ENCODE measurements at regions not wholly inside any gene's neighbourhood (a gene's known extent, or its start where the extent isn't known, plus 50 kb on each side); places are given as distances from the start of the nearest gene placed in this dataset.

DNA sequence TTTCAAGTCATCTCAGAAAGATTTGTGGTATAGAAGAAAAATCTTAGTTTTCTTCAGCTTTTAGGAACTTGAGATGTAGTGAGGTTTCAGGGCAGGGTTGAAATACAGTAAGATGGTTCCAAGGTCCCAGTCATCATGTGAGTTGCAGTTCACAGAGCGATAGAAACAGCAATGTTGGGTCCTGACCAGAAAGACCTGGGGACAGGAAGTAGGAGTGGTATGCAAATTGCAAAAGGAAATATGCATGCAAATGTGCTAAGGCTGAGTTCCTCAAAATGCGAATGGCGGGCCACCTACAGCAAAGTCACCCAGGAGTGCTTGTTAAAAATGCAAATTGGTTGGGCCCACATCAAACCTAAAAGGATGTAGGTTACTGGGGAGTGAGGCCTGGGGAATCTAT lies 1032.7 kb upstream of the TENM4 start:
- H3K23ac ChIP-seq (ENCODE audit: insufficient read length): no peak overlapping the region
- H2BK12ac ChIP-seq (ENCODE audit: low read depth, low read length): no peak overlapping the region
- FAIRE-seq: peak; percentile 42
- no peak overlapping the region for H4K8ac ChIP-seq (ENCODE audit: extremely low read depth, insufficient read depth, low read length)
- H2AFZ ChIP-seq (ENCODE audit: low read length): peak overlapping the region; percentile 63; the same call in 1 of the 2 replicates
- H3K79me1 ChIP-seq (ENCODE audit: low read depth, low read length): no peaks in the 10 kb centered on the region
- no peak overlapping the region for H2AK5ac ChIP-seq (ENCODE audit: low read depth, low read length)
- no peak for DNase-seq (ENCODE audit: low read depth in 1 of 2, low spot score in 2 of 2)
- H2BK15ac ChIP-seq (ENCODE audit: low read length): no peak overlapping the region
- H3K23me2 ChIP-seq (ENCODE audit: low read depth, low read length): no peaks in the 10 kb centered on the region
- H4K91ac ChIP-seq (replicated peaks; ENCODE audit: insufficient read length, low read length): no peak overlapping the region
- 0 out of 2 replicates have a peak overlapping the region, but pooled peaks have one; percentile 6 for H2BK20ac ChIP-seq (ENCODE audit: low read length)
- H3K14ac ChIP-seq (ENCODE audit: insufficient read length): no peak overlapping the region
- H3K27me3 ChIP-seq (replicated peaks in 1 of 4; ENCODE audit: control insufficient read depth in 3 of 4, extremely low read depth in 1 of 4, insufficient read depth in 3 of 4, low read length in 3 of 4): no peaks in the 10 kb centered on the region
- no peak overlapping the region for H3K27ac ChIP-seq (ENCODE audit: low read depth, low read length)
- peaks cover 0 to 3% (median 1%) of the 10 kb centered on the region in 4 experiments; a peak in 3 of 7 replicates for H3K4me1 ChIP-seq (replicated peaks in 1 of 4; ENCODE audit: control insufficient read depth in 3 of 4, insufficient read depth in 4 of 4, low read length in 3 of 4)
- H3K79me2 ChIP-seq (ENCODE audit: control insufficient read depth in 1 of 2, insufficient read depth in 2 of 2, low read length in 2 of 2): no peaks in the 10 kb centered on the region
- no peak overlapping the region for H2BK5ac ChIP-seq (ENCODE audit: low read depth, low read length)
- H3K9ac ChIP-seq (replicated peaks in 1 of 4; ENCODE audit: extremely low read depth in 1 of 4, low read depth in 3 of 4, low read length in 3 of 4): no peak overlapping the region
- no peaks in the 10 kb centered on the region for H4K20me1 ChIP-seq (replicated peaks in 1 of 2; ENCODE audit: control insufficient read depth in 1 of 2, insufficient read depth in 2 of 2, low read length in 2 of 2)
- no peaks in the 10 kb centered on the region for H3K36me3 ChIP-seq (ENCODE audit: control insufficient read depth in 2 of 4, insufficient read depth in 4 of 4, low read length in 3 of 4)
- no peaks in the 10 kb centered on the region for H3K9me3 ChIP-seq (ENCODE audit: insufficient read depth in 2 of 2, low read depth in 1 of 2, low read length in 1 of 2)
- CTCF ChIA-PET (ENCODE audit: partially characterized antibody): interaction anchor here (0.8 kb wide), 1 partner anchor 35 kb away, joined by 3 read pairs; no protein-coding TSS in a partner anchor
- H3K56ac ChIP-seq (replicated peaks; ENCODE audit: insufficient read length, low read depth, low read length): no peak overlapping the region
- POLR2A ChIA-PET (ENCODE audit: partially characterized antibody): no interaction called here
- no peak overlapping the region for H3K4me3 ChIP-seq (ENCODE audit: extremely low read depth in 1 of 4, insufficient read depth in 2 of 4, low read depth in 3 of 4, low read length in 4 of 4)
- 78% methylated on average over 3 of the region's 3 CpGs; no CpG with 5 or more reads in 1 of the 2 experiments for WGBS, 2 experiments (ENCODE audit: extremely low coverage in 1 of 2, insufficient coverage in 1 of 2, insufficient read length in 1 of 2, insufficient replicate concordance in 2 of 2, low coverage in 1 of 2, low lambda C conversion rate in 2 of 2, missing lambda C conversion rate in 1 of 2)
- peak overlapping the region in 1 of 2 experiments; percentile 17; a peak in 1 of 4 replicates for H3K4me2 ChIP-seq (ENCODE audit: insufficient read depth in 1 of 2, low read depth in 2 of 2, low read length in 2 of 2)
- no peak overlapping the region for H2BK120ac ChIP-seq (replicated peaks; ENCODE audit: low read depth, low read length)
- H4K5ac ChIP-seq (ENCODE audit: insufficient read length, low read depth, low read length): no peak overlapping the region
- H3K4ac ChIP-seq (replicated peaks; ENCODE audit: insufficient read length, low read depth, low read length): no peak overlapping the region
- H3K18ac ChIP-seq (ENCODE audit: extremely low read depth, low read length): peak overlapping the region; percentile 51; the same call in 1 of the 2 replicates
- TF ChIP-seq, protein P1, sequence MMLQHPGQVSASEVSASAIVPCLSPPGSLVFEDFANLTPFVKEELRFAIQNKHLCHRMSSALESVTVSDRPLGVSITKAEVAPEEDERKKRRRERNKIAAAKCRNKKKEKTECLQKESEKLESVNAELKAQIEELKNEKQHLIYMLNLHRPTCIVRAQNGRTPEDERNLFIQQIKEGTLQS (IDR thresholded peaks at IDR 0.05; ENCODE audit: insufficient read depth, low read depth, low read length): no peak
- TF ChIP-seq CEBPB (IDR thresholded peaks at IDR 0.05; ENCODE audit: low read depth, low read length) (no peak), JUND (IDR thresholded peaks at IDR 0.05; ENCODE audit: low read length) (no peak), EZH2 (IDR thresholded peaks at IDR 0.05; ENCODE audit: low read depth, low read length, severe bottlenecking) (no peak), EGR1 (IDR thresholded peaks at IDR 0.05; ENCODE audit: borderline replicate concordance, low read depth, low read length) (no peak), MAFK (IDR thresholded peaks at IDR 0.05; ENCODE audit: low read depth, low read length) (no peak), SIX5 (IDR thresholded peaks at IDR 0.05; ENCODE audit: low read depth, low read length) (no peak), RBBP5 (IDR thresholded peaks at IDR 0.05; ENCODE audit: borderline replicate concordance, low read depth, low read length) (no peak), YY1 (IDR thresholded peaks at IDR 0.05; ENCODE audit: low read depth, low read length) (no peak), SAP30 (IDR thresholded peaks at IDR 0.05; ENCODE audit: insufficient read depth, insufficient replicate concordance, low read length) (no peak), SP4 (IDR thresholded peaks at IDR 0.05; ENCODE audit: low read length) (no peak), KDM1A (IDR thresholded peaks at IDR 0.05; ENCODE audit: borderline replicate concordance, low read length) (no peak), SRF (IDR thresholded peaks at IDR 0.05; ENCODE audit: low read depth, low read length) (no peak), POU5F1 (IDR thresholded peaks at IDR 0.05; ENCODE audit: low read depth, low read length) (no peak)
- TF ChIP-seq, protein P2, sequence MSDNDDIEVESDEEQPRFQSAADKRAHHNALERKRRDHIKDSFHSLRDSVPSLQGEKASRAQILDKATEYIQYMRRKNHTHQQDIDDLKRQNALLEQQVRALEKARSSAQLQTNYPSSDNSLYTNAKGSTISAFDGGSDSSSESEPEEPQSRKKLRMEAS (IDR thresholded peaks at IDR 0.05): no peak

All from H1 (cell line).